ENCODE measurements at regions not wholly inside any gene's neighbourhood (a gene's known extent, or its start where the extent isn't known, plus 50 kb on each side); places are given as distances from the start of the nearest gene placed in this dataset.

DNA sequence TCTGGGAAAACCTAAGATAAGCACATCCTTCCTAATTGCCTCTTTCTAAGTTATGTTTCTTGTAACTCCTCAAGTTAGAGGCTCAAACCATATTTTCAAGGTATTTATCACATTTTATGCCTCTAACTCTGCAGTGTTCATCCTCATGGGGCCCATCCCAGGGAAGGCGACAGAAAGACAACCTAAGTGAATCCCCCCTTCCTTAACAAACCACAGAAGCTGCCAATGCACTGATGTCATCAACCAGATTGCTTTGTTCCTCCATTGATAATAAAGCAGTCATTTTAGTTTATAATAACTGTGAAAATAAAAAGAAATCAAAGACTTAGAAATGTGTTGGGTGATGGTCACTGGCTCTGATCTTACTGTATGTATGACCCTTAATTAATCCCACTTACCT is 119.5 kb upstream of the TCF21 start:
- TF ChIP-seq, protein P1, sequence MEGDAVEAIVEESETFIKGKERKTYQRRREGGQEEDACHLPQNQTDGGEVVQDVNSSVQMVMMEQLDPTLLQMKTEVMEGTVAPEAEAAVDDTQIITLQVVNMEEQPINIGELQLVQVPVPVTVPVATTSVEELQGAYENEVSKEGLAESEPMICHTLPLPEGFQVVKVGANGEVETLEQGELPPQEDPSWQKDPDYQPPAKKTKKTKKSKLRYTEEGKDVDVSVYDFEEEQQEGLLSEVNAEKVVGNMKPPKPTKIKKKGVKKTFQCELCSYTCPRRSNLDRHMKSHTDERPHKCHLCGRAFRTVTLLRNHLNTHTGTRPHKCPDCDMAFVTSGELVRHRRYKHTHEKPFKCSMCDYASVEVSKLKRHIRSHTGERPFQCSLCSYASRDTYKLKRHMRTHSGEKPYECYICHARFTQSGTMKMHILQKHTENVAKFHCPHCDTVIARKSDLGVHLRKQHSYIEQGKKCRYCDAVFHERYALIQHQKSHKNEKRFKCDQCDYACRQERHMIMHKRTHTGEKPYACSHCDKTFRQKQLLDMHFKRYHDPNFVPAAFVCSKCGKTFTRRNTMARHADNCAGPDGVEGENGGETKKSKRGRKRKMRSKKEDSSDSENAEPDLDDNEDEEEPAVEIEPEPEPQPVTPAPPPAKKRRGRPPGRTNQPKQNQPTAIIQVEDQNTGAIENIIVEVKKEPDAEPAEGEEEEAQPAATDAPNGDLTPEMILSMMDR (conservative IDR thresholded peaks at IDR 0.05), result no peak
- no peak for TF ChIP-seq ZFX (IDR thresholded peaks at IDR 0.05)
